Type B pancreatic cell (in vitro differentiated cells): ENCODE measurements at regions not wholly inside any gene's neighbourhood (a gene's known extent, or its start where the extent isn't known, plus 50 kb on each side); places are given as distances from the start of the nearest gene placed in this dataset.
A peak's percentile ranks its signal among the peaks of the same experiment; 100 is the strongest.

ENCODE experiments used
- DNase-seq: peaks from one replicate; pipeline ENCODE4 v3.0.0; 2021; ENCODE audit warnings: mixed read lengths; ENCODE audit not compliant: unreplicated experiment; ENCODE audit errors: extremely low spot score
- H3K27ac Mint-ChIP-seq: 2 replicates; pipeline ENCODE4 v1.8.0; 2021; ENCODE audit warnings: mild to moderate bottlenecking, mixed read lengths
- H3K27me3 Mint-ChIP-seq: 2 replicates; pipeline ENCODE4 v1.8.0; 2021; ENCODE audit warnings: mixed read lengths
- H3K36me3 Mint-ChIP-seq: 2 replicates; pipeline ENCODE4 v1.8.0; 2021; ENCODE audit warnings: mixed read lengths
- H3K4me1 Mint-ChIP-seq: one replicate; pipeline ENCODE4 v1.8.0; 2021; ENCODE audit warnings: mixed read lengths; ENCODE audit not compliant: unreplicated experiment
- H3K4me3 Mint-ChIP-seq: 2 replicates; pipeline ENCODE4 v1.8.0; 2021; ENCODE audit warnings: mild to moderate bottlenecking, mixed read lengths
- H3K9me3 Mint-ChIP-seq: 2 replicates; pipeline ENCODE4 v1.8.0; 2021; ENCODE audit warnings: mixed read lengths
- CTCF ChIP-seq: fragments of 200-600 bp; sonication (generic); conservative IDR thresholded peaks from 2 replicates; pipeline ENCODE4 v1.5.0; 2021; ENCODE audit warnings: antibody characterized with exemption, mild to moderate bottlenecking

GRCh38 chr17:69712801-69713311 is 298.4 kb downstream of the MAP2K6 start:
- Mint-ChIP-seq H3K36me3 (no peaks in the 10 kb centered on the region), H3K27me3 (no peaks in the 10 kb centered on the region), H3K4me1 (peaks cover 52% of the 10 kb centered on the region), H3K27ac (no peak overlapping the region), H3K4me3 (no peak overlapping the region), H3K9me3 (no peaks in the 10 kb centered on the region)
- DNase-seq: no peak
- TF ChIP-seq CTCF: no peak

GRCh38 chr17:69713815-69714214 is 299.3 kb downstream of the MAP2K6 start:
- Mint-ChIP-seq H3K4me3 (no peak overlapping the region), H3K4me1 (peaks cover 58% of the 10 kb centered on the region), H3K36me3 (no peaks in the 10 kb centered on the region), H3K27ac (no peak overlapping the region), H3K27me3 (no peaks in the 10 kb centered on the region), H3K9me3 (peaks cover 5% of the 10 kb centered on the region)
- no peak for TF ChIP-seq CTCF
- no peak for DNase-seq

GRCh38 chr17:69714669-69715068 is 300.2 kb downstream of the MAP2K6 start:
- no peak overlapping the region for H3K27ac Mint-ChIP-seq
- H3K27me3 Mint-ChIP-seq: no peaks in the 10 kb centered on the region
- H3K36me3 Mint-ChIP-seq: no peaks in the 10 kb centered on the region
- H3K9me3 Mint-ChIP-seq: peaks cover 5% of the 10 kb centered on the region
- peaks cover 58% of the 10 kb centered on the region for H3K4me1 Mint-ChIP-seq
- no peak for DNase-seq
- no peak for TF ChIP-seq CTCF
- H3K4me3 Mint-ChIP-seq: no peak overlapping the region

- H3K4me1 Mint-ChIP-seq: peaks cover 53% of the 10 kb centered on the region
- no peak overlapping the region for H3K4me3 Mint-ChIP-seq
- H3K36me3 Mint-ChIP-seq: no peaks in the 10 kb centered on the region
- no peak for TF ChIP-seq CTCF
- DNase-seq: no peak
- H3K27me3 Mint-ChIP-seq: no peaks in the 10 kb centered on the region
- H3K27ac Mint-ChIP-seq: no peak overlapping the region
- H3K9me3 Mint-ChIP-seq: peaks cover 5% of the 10 kb centered on the region
Observed at GRCh38 chr17:69715656-69716055, 301.2 kb downstream of the MAP2K6 start.

- no peaks in the 10 kb centered on the region for H3K27me3 Mint-ChIP-seq
- no peak overlapping the region for H3K4me3 Mint-ChIP-seq
- peak overlapping the region; percentile 35 for H3K27ac Mint-ChIP-seq
- peaks cover 5% of the 10 kb centered on the region for H3K9me3 Mint-ChIP-seq
- H3K4me1 Mint-ChIP-seq: peaks cover 44% of the 10 kb centered on the region
- TF ChIP-seq CTCF: no peak
- no peak for DNase-seq
- H3K36me3 Mint-ChIP-seq: no peaks in the 10 kb centered on the region
Observed at GRCh38 chr17:69716556-69716955, 302.1 kb downstream of the MAP2K6 start.

- no peaks in the 10 kb centered on the region for H3K36me3 Mint-ChIP-seq
- TF ChIP-seq CTCF: no peak
Observed at GRCh38 chr17:69717214-69717613, 302.7 kb downstream of the MAP2K6 start.

More at GRCh38 chr17:69717214-69717613, 302.7 kb downstream of the MAP2K6 start:
- Mint-ChIP-seq H3K9me3 (peaks cover 5% of the 10 kb centered on the region), H3K4me1 (peaks cover 39% of the 10 kb centered on the region), H3K4me3 (no peak overlapping the region), H3K27ac (peak overlapping the region; percentile 35), H3K27me3 (peaks cover 2% of the 10 kb centered on the region)
- no peak for DNase-seq
